Stromal cell of bone marrow (primary cell): ENCODE measurements at regions not wholly inside any gene's neighbourhood (a gene's known extent, or its start where the extent isn't known, plus 50 kb on each side); places are given as distances from the start of the nearest gene placed in this dataset.

Experiments
- DNase-seq: peaks from one replicate; pipeline ENCODE4 v3.0.0-alpha.2; 2012; ENCODE audit warnings: low read depth

GRCh38 chr12:13288937-13289652, 92.6 kb downstream of the EMP1 start:
- no peak for DNase-seq

- no peak for DNase-seq
These were observed 92.0 kb downstream of the EMP1 start for GRCh38 chr12:13288501-13288900.

GRCh38 chr12:13283867-13284266, 87.3 kb downstream of the EMP1 start:
- DNase-seq = no peak

GRCh38 chr12:13282861-13283260, 86.3 kb downstream of the EMP1 start:
- no peak for DNase-seq

GRCh38 chr12:13278249-13278787, 81.8 kb downstream of the EMP1 start:
- DNase-seq = peak; percentile 24

GRCh38 chr12:13277293-13277692, 80.8 kb downstream of the EMP1 start:
- no peak for DNase-seq

GRCh38 chr12:13275241-13276085, 78.9 kb downstream of the EMP1 start:
- no peak for DNase-seq

GRCh38 chr12:13273850-13274249, 77.3 kb downstream of the EMP1 start:
- no peak for DNase-seq

- no peak for DNase-seq
These were observed 76.6 kb downstream of the EMP1 start for GRCh38 chr12:13273097-13273496.

- DNase-seq = no peak
These were observed 74.3 kb downstream of the EMP1 start for GRCh38 chr12:13270817-13271216.
